Neural cell (in vitro differentiated cells): ENCODE measurements at regions not wholly inside any gene's neighbourhood (a gene's known extent, or its start where the extent isn't known, plus 50 kb on each side); places are given as distances from the start of the nearest gene placed in this dataset.

Experiments
- H2AFZ ChIP-seq: fragments of 200-600, 300-800 bp; sonication (generic), shearing (Covaris generic); 2 replicates; pipeline ENCODE4 v1.6.0; 2014; ENCODE audit warnings: low read depth, mild to moderate bottlenecking, antibody characterized with exemption, low read length, moderate library complexity
- H3F3A ChIP-seq: fragments of 200-600 bp; shearing (Covaris generic); 2 replicates; pipeline ENCODE4 v1.6.1; 2016; ENCODE audit warnings: mild to moderate bottlenecking, moderate library complexity, mixed read lengths, antibody characterized with exemption, low read length; ENCODE audit not compliant: insufficient read depth, poor library complexity, severe bottlenecking
- H3K27ac ChIP-seq: fragments of 200-600, 300-800 bp; sonication (generic), shearing (Covaris generic); 2 replicates; pipeline ENCODE4 v1.5.1; 2014; ENCODE audit warnings: mild to moderate bottlenecking, low read length, moderate library complexity
- H3K27me3 ChIP-seq: fragments of 300-800, 200-600 bp; sonication (generic), shearing (Covaris generic); 2 replicates; pipeline ENCODE4 v1.6.0; 2014; ENCODE audit warnings: mild to moderate bottlenecking, low read depth, low read length, moderate library complexity; ENCODE audit not compliant: insufficient read depth
- H3K36me3 ChIP-seq: fragments of 300-800, 200-600 bp; sonication (generic), shearing (Covaris generic); 2 replicates; pipeline ENCODE4 v1.5.1; 2014; ENCODE audit warnings: mild to moderate bottlenecking, antibody characterized with exemption, low read length, moderate library complexity; ENCODE audit not compliant: insufficient read depth
- H3K4me2 ChIP-seq: fragments of 300-800, 200-600 bp; sonication (generic), shearing (Covaris generic); 2 replicates; pipeline ENCODE4 v1.6.0; 2014; ENCODE audit warnings: mild to moderate bottlenecking, low read length
- H3K4me3 ChIP-seq: fragments of 300-800, 200-600 bp; sonication (generic), shearing (Covaris generic); 2 replicates; pipeline ENCODE4 v1.5.1; 2014; ENCODE audit warnings: mild to moderate bottlenecking, low read length, moderate library complexity
- H3K79me2 ChIP-seq: fragments of 200-600 bp; shearing (Covaris generic); replicated peaks from 2 replicates; pipeline ENCODE4 v1.6.0; 2014; ENCODE audit warnings: mild to moderate bottlenecking, low read length, moderate library complexity; ENCODE audit not compliant: insufficient read depth
- H3K9ac ChIP-seq: fragments of 300-800, 200-600 bp; sonication (generic), shearing (Covaris generic); 2 replicates; pipeline ENCODE4 v1.6.1; 2016; ENCODE audit warnings: mild to moderate bottlenecking, low read length, mixed read lengths
- H3K9me2 ChIP-seq: fragments of 200-600 bp; shearing (Covaris generic); 2 replicates; pipeline ENCODE4 v1.6.1; 2016; ENCODE audit warnings: mild to moderate bottlenecking, low read length, mixed read lengths; ENCODE audit not compliant: insufficient read depth
- H3K9me3 ChIP-seq: fragments of 200-600, 300-800 bp; sonication (generic), shearing (Covaris generic); 2 replicates; pipeline ENCODE4 v1.6.1; 2016; ENCODE audit warnings: mild to moderate bottlenecking, mixed run types, low read length, moderate library complexity, mixed read lengths
- H4K20me1 ChIP-seq: fragments of 200-600 bp; shearing (Covaris generic); 2 replicates; pipeline ENCODE4 v1.6.1; 2016; ENCODE audit warnings: mild to moderate bottlenecking, mixed run types; ENCODE audit not compliant: insufficient read depth
- CTCF ChIP-seq: fragments of 450-650 bp; IDR thresholded peaks from 2 replicates; pipeline ENCODE4 v1.5.1; 2014; ENCODE audit warnings: antibody characterized with exemption, mild to moderate bottlenecking, moderate library complexity; ENCODE audit not compliant: poor library complexity, severe bottlenecking
- EP300 ChIP-seq: fragments of 450-650 bp; conservative IDR thresholded peaks from 2 replicates; pipeline ENCODE4 v1.6.1; 2014; ENCODE audit warnings: antibody characterized with exemption, mild to moderate bottlenecking, moderate library complexity; ENCODE audit not compliant: poor library complexity, severe bottlenecking
- EZH2 ChIP-seq: fragments of 200-600, 300-800 bp; shearing (Covaris generic), sonication (generic); IDR thresholded peaks from 2 replicates; pipeline ENCODE4 v1.6.1; 2014; ENCODE audit warnings: antibody characterized with exemption, low read length, borderline replicate concordance, mild to moderate bottlenecking; ENCODE audit not compliant: insufficient read depth, poor library complexity, severe bottlenecking
- MXI1 ChIP-seq: fragments of 450-650 bp; conservative IDR thresholded peaks from 2 replicates; pipeline ENCODE4 v1.6.1; 2014; ENCODE audit warnings: antibody characterized with exemption, mild to moderate bottlenecking; ENCODE audit not compliant: poor library complexity, severe bottlenecking
- POLR2AphosphoS5 ChIP-seq: IDR thresholded peaks from 2 replicates; pipeline ENCODE4 v1.6.1; 2012
- RAD21 ChIP-seq: fragments of 450-650 bp; conservative IDR thresholded peaks from 2 replicates; pipeline ENCODE4 v1.6.1; 2014; ENCODE audit warnings: antibody characterized with exemption, mild to moderate bottlenecking, moderate library complexity
- REST ChIP-seq: IDR thresholded peaks from 2 replicates; pipeline ENCODE4 v1.6.1; 2012; ENCODE audit warnings: borderline replicate concordance
- SMC3 ChIP-seq: fragments of 450-650 bp; conservative IDR thresholded peaks from 2 replicates; pipeline ENCODE4 v1.6.1; 2014; ENCODE audit warnings: antibody characterized with exemption, mild to moderate bottlenecking, moderate library complexity; ENCODE audit not compliant: poor library complexity
- TAF1 ChIP-seq: IDR thresholded peaks from 2 replicates; pipeline ENCODE4 v1.6.1; 2012; ENCODE audit warnings: low read depth

GRCh38 chr2:18411626-18412025 is 148.8 kb downstream of the RDH14 start:
- Histone ChIP-seq H4K20me1 (no peaks in the 10 kb centered on the region), H3K9me3 (no peaks in the 10 kb centered on the region), H3K27me3 (no peaks in the 10 kb centered on the region), H3K9ac (no peak overlapping the region), H3K79me2 (no peaks in the 10 kb centered on the region), H3K27ac (no peak overlapping the region), H3K4me2 (no peak overlapping the region), H3F3A (no peaks in the 10 kb centered on the region), H3K4me3 (no peak overlapping the region), H2AFZ (no peak overlapping the region), H3K9me2 (no peaks in the 10 kb centered on the region), H3K36me3 (no peaks in the 10 kb centered on the region)
- no peak for TF ChIP-seq EZH2
- no peak for TF ChIP-seq SMC3
- no peak for TF ChIP-seq EP300
- no peak for TF ChIP-seq REST
- no peak for TF ChIP-seq MXI1
- no peak for TF ChIP-seq TAF1

GRCh38 chr2:18410543-18410942 is 149.9 kb downstream of the RDH14 start:
- H3K4me2 ChIP-seq: no peak overlapping the region
- H3K27ac ChIP-seq: no peak overlapping the region
- TF ChIP-seq RAD21: no peak
- TF ChIP-seq MXI1: no peak
- TF ChIP-seq TAF1: no peak
- no peak for TF ChIP-seq EP300
- no peak for TF ChIP-seq CTCF
- H3K4me3 ChIP-seq: no peak overlapping the region
- H3F3A ChIP-seq: no peaks in the 10 kb centered on the region
- no peaks in the 10 kb centered on the region for H3K9me3 ChIP-seq
- no peaks in the 10 kb centered on the region for H3K27me3 ChIP-seq
- H3K36me3 ChIP-seq: no peaks in the 10 kb centered on the region
- no peak overlapping the region for H3K9ac ChIP-seq
- H3K9me2 ChIP-seq: no peaks in the 10 kb centered on the region
- no peaks in the 10 kb centered on the region for H4K20me1 ChIP-seq
- no peak overlapping the region for H2AFZ ChIP-seq
- H3K79me2 ChIP-seq: no peaks in the 10 kb centered on the region

GRCh38 chr2:18408638-18409037 is 151.8 kb downstream of the RDH14 start:
- Histone ChIP-seq H3F3A (no peaks in the 10 kb centered on the region), H3K9me3 (no peaks in the 10 kb centered on the region), H3K79me2 (no peaks in the 10 kb centered on the region), H3K36me3 (no peaks in the 10 kb centered on the region), H2AFZ (no peak overlapping the region), H3K4me2 (no peak overlapping the region), H3K9ac (no peak overlapping the region), H3K4me3 (no peak overlapping the region), H3K27me3 (no peaks in the 10 kb centered on the region), H3K9me2 (no peaks in the 10 kb centered on the region), H3K27ac (no peak overlapping the region), H4K20me1 (no peaks in the 10 kb centered on the region)
- no peak for TF ChIP-seq SMC3
- no peak for TF ChIP-seq POLR2AphosphoS5
